ENCODE measurements at regions not wholly inside any gene's neighbourhood (a gene's known extent, or its start where the extent isn't known, plus 50 kb on each side); places are given as distances from the start of the nearest gene placed in this dataset.

GRCh38 chr22:26865021-26865420 is 207.6 kb downstream of the MIAT start:
- no peak overlapping the region for H3K9ac ChIP-seq (ENCODE audit: low read length)
- H4K20me1 ChIP-seq (ENCODE audit: insufficient read depth, low read length) = no peaks in the 10 kb centered on the region
- no peak for TF ChIP-seq EZH2phosphoT487 (IDR thresholded peaks at IDR 0.05; ENCODE audit: low read depth)
- TF ChIP-seq, protein P1, sequence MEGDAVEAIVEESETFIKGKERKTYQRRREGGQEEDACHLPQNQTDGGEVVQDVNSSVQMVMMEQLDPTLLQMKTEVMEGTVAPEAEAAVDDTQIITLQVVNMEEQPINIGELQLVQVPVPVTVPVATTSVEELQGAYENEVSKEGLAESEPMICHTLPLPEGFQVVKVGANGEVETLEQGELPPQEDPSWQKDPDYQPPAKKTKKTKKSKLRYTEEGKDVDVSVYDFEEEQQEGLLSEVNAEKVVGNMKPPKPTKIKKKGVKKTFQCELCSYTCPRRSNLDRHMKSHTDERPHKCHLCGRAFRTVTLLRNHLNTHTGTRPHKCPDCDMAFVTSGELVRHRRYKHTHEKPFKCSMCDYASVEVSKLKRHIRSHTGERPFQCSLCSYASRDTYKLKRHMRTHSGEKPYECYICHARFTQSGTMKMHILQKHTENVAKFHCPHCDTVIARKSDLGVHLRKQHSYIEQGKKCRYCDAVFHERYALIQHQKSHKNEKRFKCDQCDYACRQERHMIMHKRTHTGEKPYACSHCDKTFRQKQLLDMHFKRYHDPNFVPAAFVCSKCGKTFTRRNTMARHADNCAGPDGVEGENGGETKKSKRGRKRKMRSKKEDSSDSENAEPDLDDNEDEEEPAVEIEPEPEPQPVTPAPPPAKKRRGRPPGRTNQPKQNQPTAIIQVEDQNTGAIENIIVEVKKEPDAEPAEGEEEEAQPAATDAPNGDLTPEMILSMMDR (IDR thresholded peaks at IDR 0.05; ENCODE audit: low read depth, low read length) = no peak
- H3K27ac ChIP-seq (ENCODE audit: low read length) = no peak overlapping the region
- H3K9me3 ChIP-seq (ENCODE audit: insufficient read depth, low read length) = no peaks in the 10 kb centered on the region
- no peaks in the 10 kb centered on the region for H3K36me3 ChIP-seq (replicated peaks; ENCODE audit: low read depth, low read length)
- peaks cover 10% of the 10 kb centered on the region; the same call in 1 of the 2 replicates for H3K27me3 ChIP-seq (ENCODE audit: low read depth, low read length)
- H3K4me1 ChIP-seq (ENCODE audit: low read length) = no peaks in the 10 kb centered on the region
- no peak overlapping the region for H2AFZ ChIP-seq (ENCODE audit: low read depth, low read length)
- no peak overlapping the region for H3K4me2 ChIP-seq (ENCODE audit: low read length)
- H3K4me3 ChIP-seq (ENCODE audit: low read length) = no peak overlapping the region
- no peaks in the 10 kb centered on the region for H3K79me2 ChIP-seq (ENCODE audit: low read length)

GRCh38 chr22:26883393-26883792 is 226.0 kb downstream of the MIAT start:
- Histone ChIP-seq H4K20me1 (ENCODE audit: insufficient read depth, low read length) (no peaks in the 10 kb centered on the region), H3K4me3 (ENCODE audit: low read length) (no peak overlapping the region), H3K9me3 (ENCODE audit: insufficient read depth, low read length) (no peaks in the 10 kb centered on the region), H3K27me3 (ENCODE audit: low read depth, low read length) (peaks cover 15% of the 10 kb centered on the region; the same call in 1 of the 2 replicates), H3K36me3 (replicated peaks; ENCODE audit: low read depth, low read length) (no peaks in the 10 kb centered on the region), H3K4me2 (ENCODE audit: low read length) (no peak overlapping the region), H3K4me1 (ENCODE audit: low read length) (no peaks in the 10 kb centered on the region), H3K79me2 (ENCODE audit: low read length) (no peaks in the 10 kb centered on the region), H3K9ac (ENCODE audit: low read length) (no peak overlapping the region), H2AFZ (ENCODE audit: low read depth, low read length) (no peak overlapping the region), H3K27ac (ENCODE audit: low read length) (no peak overlapping the region)
- TF ChIP-seq EZH2phosphoT487 (IDR thresholded peaks at IDR 0.05; ENCODE audit: low read depth) = no peak
- TF ChIP-seq, protein P1 (IDR thresholded peaks at IDR 0.05; ENCODE audit: low read depth, low read length) = no peak

DNA sequence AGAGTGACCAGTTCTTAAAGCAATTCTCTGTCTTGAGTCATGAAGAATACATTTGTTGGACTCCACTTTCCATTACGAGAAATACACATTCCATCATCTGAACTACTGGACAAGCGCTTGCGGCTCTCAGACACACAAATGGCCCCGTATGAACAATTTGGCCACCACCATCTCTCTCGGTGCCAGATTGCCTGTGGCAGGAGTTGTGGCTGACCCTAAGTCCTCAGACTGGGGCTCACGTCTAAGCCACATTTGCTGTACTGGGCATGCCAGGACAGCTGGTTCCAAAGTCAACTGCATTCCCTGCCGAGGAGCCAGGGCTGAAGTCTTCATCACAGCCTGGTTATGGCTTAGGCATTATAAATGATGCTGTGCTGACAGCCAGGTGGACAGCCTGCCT is 227.5 kb downstream of the MIAT start:
- H3K9ac ChIP-seq (ENCODE audit: low read length) = no peak overlapping the region
- H4K20me1 ChIP-seq (ENCODE audit: insufficient read depth, low read length) = no peaks in the 10 kb centered on the region
- no peaks in the 10 kb centered on the region for H3K9me3 ChIP-seq (ENCODE audit: insufficient read depth, low read length)
- H3K27me3 ChIP-seq (ENCODE audit: low read depth, low read length) = peaks cover 20% of the 10 kb centered on the region; the same call in 1 of the 2 replicates
- H3K27ac ChIP-seq (ENCODE audit: low read length) = no peak overlapping the region
- H3K4me1 ChIP-seq (ENCODE audit: low read length) = no peaks in the 10 kb centered on the region
- no peak overlapping the region for H2AFZ ChIP-seq (ENCODE audit: low read depth, low read length)
- TF ChIP-seq, protein P1 (IDR thresholded peaks at IDR 0.05; ENCODE audit: low read depth, low read length) = no peak
- TF ChIP-seq EZH2phosphoT487 (IDR thresholded peaks at IDR 0.05; ENCODE audit: low read depth) = no peak
- no peak overlapping the region for H3K4me3 ChIP-seq (ENCODE audit: low read length)
- no peaks in the 10 kb centered on the region for H3K36me3 ChIP-seq (replicated peaks; ENCODE audit: low read depth, low read length)
- no peak overlapping the region for H3K4me2 ChIP-seq (ENCODE audit: low read length)
- H3K79me2 ChIP-seq (ENCODE audit: low read length) = no peaks in the 10 kb centered on the region

DNA sequence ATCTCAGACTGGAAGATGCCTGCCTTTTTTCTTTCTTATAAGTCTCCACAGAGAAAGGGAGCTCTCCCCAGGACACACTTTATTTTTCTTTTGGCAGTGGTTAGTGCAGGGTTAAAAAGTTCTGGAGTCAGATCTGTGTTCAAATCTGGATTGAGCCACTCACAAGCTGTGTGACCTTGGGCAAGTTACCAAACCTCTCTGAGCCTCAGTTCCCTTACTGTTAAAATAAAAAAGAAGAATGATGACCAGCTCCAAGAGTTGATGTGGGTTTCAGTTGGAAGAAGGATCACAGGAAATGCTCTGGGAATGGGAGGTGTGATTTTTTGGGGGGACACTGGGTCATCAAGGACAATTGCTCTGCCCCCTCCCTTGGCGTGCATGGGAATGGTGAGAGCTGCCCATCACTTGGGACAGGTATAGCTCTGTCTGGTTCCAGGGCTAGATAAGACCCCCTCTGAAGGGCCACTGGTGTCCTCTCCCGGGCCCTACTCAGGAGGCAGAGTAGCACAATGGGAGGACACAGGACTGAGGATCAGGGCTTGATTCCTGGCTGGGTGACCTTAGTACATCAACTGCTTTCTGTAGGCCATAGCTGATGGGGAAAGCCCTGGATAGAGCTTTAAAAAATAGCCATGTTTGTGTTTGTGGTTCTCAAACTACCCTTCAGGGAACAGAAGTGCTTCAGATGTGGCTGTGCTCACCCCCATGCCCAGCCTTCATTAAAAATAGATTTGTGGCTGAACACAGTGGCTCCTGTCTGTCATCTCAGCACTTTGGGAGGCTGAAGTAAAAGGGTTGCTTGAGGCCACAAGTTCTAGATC is 228.3 kb downstream of the MIAT start:
- no peak overlapping the region for H3K4me2 ChIP-seq (ENCODE audit: low read length)
- peaks cover 20% of the 10 kb centered on the region; the same call in 1 of the 2 replicates for H3K27me3 ChIP-seq (ENCODE audit: low read depth, low read length)
- H3K9ac ChIP-seq (ENCODE audit: low read length) = no peak overlapping the region
- no peaks in the 10 kb centered on the region for H3K79me2 ChIP-seq (ENCODE audit: low read length)
- no peak overlapping the region for H2AFZ ChIP-seq (ENCODE audit: low read depth, low read length)
- no peaks in the 10 kb centered on the region for H3K36me3 ChIP-seq (replicated peaks; ENCODE audit: low read depth, low read length)
- no peaks in the 10 kb centered on the region for H3K9me3 ChIP-seq (ENCODE audit: insufficient read depth, low read length)
- TF ChIP-seq, protein P1 (IDR thresholded peaks at IDR 0.05; ENCODE audit: low read depth, low read length) = no peak
- TF ChIP-seq EZH2phosphoT487 (IDR thresholded peaks at IDR 0.05; ENCODE audit: low read depth) = no peak
- H3K27ac ChIP-seq (ENCODE audit: low read length) = no peak overlapping the region
- no peak overlapping the region for H3K4me3 ChIP-seq (ENCODE audit: low read length)
- no peaks in the 10 kb centered on the region for H4K20me1 ChIP-seq (ENCODE audit: insufficient read depth, low read length)
- no peaks in the 10 kb centered on the region for H3K4me1 ChIP-seq (ENCODE audit: low read length)
